ENCODE measurements at regions not wholly inside any gene's neighbourhood (a gene's known extent, or its start where the extent isn't known, plus 50 kb on each side); places are given as distances from the start of the nearest gene placed in this dataset.
"Not testable (repeated sequence)": the region's sequence is repeated elsewhere in the genome, so short reads cannot be mapped to it uniquely, and the experiment has no call there.

DNA sequence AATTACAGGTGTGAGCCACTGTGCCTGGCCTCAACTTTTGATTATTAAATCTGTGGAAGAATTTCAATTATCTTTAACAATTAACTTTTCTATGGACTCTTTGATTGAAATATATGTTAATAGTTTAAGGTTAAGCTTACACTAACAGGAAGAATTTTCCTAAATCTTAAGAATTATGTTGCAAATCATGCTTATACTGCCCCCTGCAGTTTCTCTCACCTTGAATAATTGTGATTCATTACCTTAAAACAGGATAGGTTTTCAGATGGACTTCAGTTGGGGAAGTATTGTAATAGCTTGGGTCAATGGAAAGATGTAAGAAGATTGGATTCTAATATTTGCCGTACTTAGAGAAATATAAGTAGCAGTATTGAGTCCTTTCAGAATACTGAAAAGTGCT is 66.5 kb upstream of the NIPA1 start:
- H3K4me3 ChIP-seq (ENCODE audit: low read depth, low read length); H3K36me3 ChIP-seq (ENCODE audit: control insufficient read depth, insufficient read depth, low read length); DNase-seq (ENCODE audit: low read depth); H3K27me3 ChIP-seq (ENCODE audit: control insufficient read depth, insufficient read depth, low read length): not testable (repeated sequence)

DNA sequence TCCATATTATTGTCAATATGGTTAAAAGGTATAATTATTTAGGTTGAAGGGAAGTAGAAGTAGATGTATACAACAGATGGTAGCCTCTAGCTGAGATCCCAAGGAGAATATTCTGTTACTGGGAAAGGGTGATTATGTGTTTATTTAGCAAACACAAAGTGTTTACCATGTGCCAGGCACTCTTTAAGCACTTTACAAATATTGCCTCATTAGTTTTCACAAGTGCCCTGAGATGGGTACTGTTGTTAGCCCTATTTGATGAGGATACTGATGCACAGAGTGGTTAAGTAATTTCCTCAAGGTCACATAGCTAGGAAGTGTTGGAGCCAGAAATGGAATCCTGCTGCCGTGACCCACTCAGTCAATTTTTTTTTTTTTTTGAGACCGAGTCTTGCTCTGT is 60.3 kb upstream of the NIPA1 start:
- H3K27me3 ChIP-seq (ENCODE audit: control insufficient read depth, insufficient read depth, low read length); H3K36me3 ChIP-seq (ENCODE audit: control insufficient read depth, insufficient read depth, low read length); DNase-seq (ENCODE audit: low read depth); H3K4me3 ChIP-seq (ENCODE audit: low read depth, low read length): not testable (repeated sequence)

DNA sequence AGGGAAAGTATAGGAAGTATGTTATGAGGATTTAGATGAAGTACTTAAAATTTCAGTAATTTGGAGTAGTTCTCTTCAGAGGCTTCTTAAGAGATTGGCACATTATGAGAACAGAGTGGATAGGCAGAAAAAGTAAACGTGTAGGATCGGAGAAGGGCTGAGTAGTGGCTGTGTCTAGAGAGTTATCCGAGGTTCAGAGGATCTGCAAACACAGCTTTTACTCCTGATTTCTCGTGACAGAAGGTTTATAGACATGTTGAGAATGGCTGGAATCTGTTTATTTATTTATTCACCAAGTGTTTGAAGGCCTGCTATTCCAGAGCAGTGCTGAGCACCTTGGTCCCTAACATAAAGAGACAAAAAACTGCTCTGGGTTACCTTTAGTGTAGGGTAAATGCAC is 51.4 kb upstream of the NIPA1 start:
- not testable (repeated sequence) for DNase-seq (ENCODE audit: low read depth); H3K36me3 ChIP-seq (ENCODE audit: control insufficient read depth, insufficient read depth, low read length); H3K4me3 ChIP-seq (ENCODE audit: low read depth, low read length)

DNA sequence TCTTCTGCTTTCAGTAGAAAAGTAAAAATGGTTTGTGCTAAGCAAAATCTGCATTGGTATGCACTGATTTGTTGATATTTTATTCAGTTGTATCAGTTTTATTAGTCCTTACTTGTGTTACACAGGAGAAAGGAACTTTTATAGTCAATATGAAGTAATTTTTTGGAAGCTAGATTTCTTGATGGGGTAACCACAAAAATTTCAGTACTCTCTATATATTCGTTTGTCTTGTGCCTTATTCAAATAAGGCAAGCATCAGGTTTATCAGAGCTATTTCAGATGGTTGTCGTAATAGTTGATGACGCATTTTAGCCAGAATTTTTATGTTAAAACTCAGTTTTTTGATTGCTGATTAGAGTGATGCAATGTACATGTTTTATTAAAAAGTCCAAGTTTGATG is 50.7 kb upstream of the NIPA1 start:
- Histone ChIP-seq H3K36me3 (ENCODE audit: control insufficient read depth, insufficient read depth, low read length) (no peaks in the 10 kb centered on the region), H3K4me3 (ENCODE audit: low read depth, low read length) (no peak overlapping the region)

More for the DNA sequence above, 51.4 kb upstream of the NIPA1 start:
- not testable (repeated sequence) for H3K27me3 ChIP-seq (ENCODE audit: control insufficient read depth, insufficient read depth, low read length)

DNA sequence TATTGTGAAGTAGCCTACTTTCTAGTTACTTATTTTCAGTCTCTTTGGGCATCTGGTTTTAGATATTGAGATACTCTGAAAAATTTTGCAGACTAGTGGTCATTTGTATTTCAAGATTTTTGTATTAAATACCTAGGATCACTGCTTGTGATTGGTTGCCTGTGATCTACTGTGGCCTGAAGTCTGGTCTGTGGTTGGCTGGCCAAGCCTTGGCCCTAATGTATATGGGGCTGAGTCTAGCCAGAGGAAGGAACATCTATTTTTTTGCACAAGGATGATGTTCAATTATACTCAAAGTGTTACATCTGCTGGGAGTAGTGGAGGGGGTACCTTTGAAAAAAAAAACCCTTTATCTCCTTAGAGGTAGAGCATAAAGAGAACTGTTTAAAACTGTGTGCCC is 50.2 kb upstream of the NIPA1 start:
- not testable (repeated sequence) for H3K36me3 ChIP-seq (ENCODE audit: control insufficient read depth, insufficient read depth, low read length); DNase-seq (ENCODE audit: low read depth); H3K27me3 ChIP-seq (ENCODE audit: control insufficient read depth, insufficient read depth, low read length); H3K4me3 ChIP-seq (ENCODE audit: low read depth, low read length)

More for the DNA sequence above, 50.7 kb upstream of the NIPA1 start:
- H3K27me3 ChIP-seq (ENCODE audit: control insufficient read depth, insufficient read depth, low read length) = no peaks in the 10 kb centered on the region
- no peak for DNase-seq (ENCODE audit: low read depth)
- TF ChIP-seq, protein P1, sequence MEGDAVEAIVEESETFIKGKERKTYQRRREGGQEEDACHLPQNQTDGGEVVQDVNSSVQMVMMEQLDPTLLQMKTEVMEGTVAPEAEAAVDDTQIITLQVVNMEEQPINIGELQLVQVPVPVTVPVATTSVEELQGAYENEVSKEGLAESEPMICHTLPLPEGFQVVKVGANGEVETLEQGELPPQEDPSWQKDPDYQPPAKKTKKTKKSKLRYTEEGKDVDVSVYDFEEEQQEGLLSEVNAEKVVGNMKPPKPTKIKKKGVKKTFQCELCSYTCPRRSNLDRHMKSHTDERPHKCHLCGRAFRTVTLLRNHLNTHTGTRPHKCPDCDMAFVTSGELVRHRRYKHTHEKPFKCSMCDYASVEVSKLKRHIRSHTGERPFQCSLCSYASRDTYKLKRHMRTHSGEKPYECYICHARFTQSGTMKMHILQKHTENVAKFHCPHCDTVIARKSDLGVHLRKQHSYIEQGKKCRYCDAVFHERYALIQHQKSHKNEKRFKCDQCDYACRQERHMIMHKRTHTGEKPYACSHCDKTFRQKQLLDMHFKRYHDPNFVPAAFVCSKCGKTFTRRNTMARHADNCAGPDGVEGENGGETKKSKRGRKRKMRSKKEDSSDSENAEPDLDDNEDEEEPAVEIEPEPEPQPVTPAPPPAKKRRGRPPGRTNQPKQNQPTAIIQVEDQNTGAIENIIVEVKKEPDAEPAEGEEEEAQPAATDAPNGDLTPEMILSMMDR (IDR thresholded peaks at IDR 0.05; ENCODE audit: insufficient read depth, low read length, poor library complexity, severe bottlenecking) = no peak
